ENCODE measurements at regions not wholly inside any gene's neighbourhood (a gene's known extent, or its start where the extent isn't known, plus 50 kb on each side); places are given as distances from the start of the nearest gene placed in this dataset.

- Histone ChIP-seq H3K27ac (ENCODE audit: low read depth, low read length, poor library complexity, severe bottlenecking) (no peak overlapping the region), H3K9me3 (ENCODE audit: low read depth, low read length, poor library complexity, severe bottlenecking) (no peaks in the 10 kb centered on the region), H3K27me3 (replicated peaks; ENCODE audit: insufficient read depth, low read depth, low read length, poor library complexity) (peaks cover 3% of the 10 kb centered on the region), H3K36me3 (ENCODE audit: insufficient read depth, low read length, poor library complexity, severe bottlenecking) (no peaks in the 10 kb centered on the region), H3K4me1 (ENCODE audit: insufficient read depth, low read length, poor library complexity, severe bottlenecking) (peaks cover 7% of the 10 kb centered on the region), H3K4me3 (ENCODE audit: low read depth, low read length, poor library complexity, severe bottlenecking) (no peak overlapping the region)
- ChIA-PET POLR2A (ENCODE audit: low non-redundant PET) (no interaction called here), CTCF (no interaction called here)
- no TSS peak for BruUV-seq (replicated peaks)
- intact Hi-C loops (cut with micrococcal nuclease; ENCODE audit: unreplicated experiment), result no loop called here
- TF ChIP-seq EZH2 (IDR thresholded peaks at IDR 0.05; ENCODE audit: borderline replicate concordance, low read depth, low read length, poor library complexity, severe bottlenecking) (no peak), CTCF (conservative IDR thresholded peaks at IDR 0.05; ENCODE audit: low read depth, low read length) (no peak)
- no peak for DNase-seq (ENCODE audit: low spot score)
Observed at GRCh38 chr13:78410847-78411246, 192.5 kb downstream of the POU4F1 start.

GRCh38 chr13:78410164-78410563 is 193.2 kb downstream of the POU4F1 start:
- H3K36me3 ChIP-seq (ENCODE audit: insufficient read depth, low read length, poor library complexity, severe bottlenecking), result no peaks in the 10 kb centered on the region
- ChIA-PET CTCF (no interaction called here), POLR2A (ENCODE audit: low non-redundant PET) (no interaction called here)
- peaks cover 3% of the 10 kb centered on the region for H3K27me3 ChIP-seq (replicated peaks; ENCODE audit: insufficient read depth, low read depth, low read length, poor library complexity)
- DNase-seq (ENCODE audit: low spot score), result peak; percentile 22
- H3K4me1 ChIP-seq (ENCODE audit: insufficient read depth, low read length, poor library complexity, severe bottlenecking), result peaks cover 7% of the 10 kb centered on the region
- no peaks in the 10 kb centered on the region for H3K9me3 ChIP-seq (ENCODE audit: low read depth, low read length, poor library complexity, severe bottlenecking)
- intact Hi-C loops (cut with micrococcal nuclease; ENCODE audit: unreplicated experiment), result no loop called here
- no TSS peak for BruUV-seq (replicated peaks)
- H3K4me3 ChIP-seq (ENCODE audit: low read depth, low read length, poor library complexity, severe bottlenecking), result no peak overlapping the region
- H3K27ac ChIP-seq (ENCODE audit: low read depth, low read length, poor library complexity, severe bottlenecking), result no peak overlapping the region
- no peak for TF ChIP-seq CTCF (conservative IDR thresholded peaks at IDR 0.05; ENCODE audit: low read depth, low read length)
- TF ChIP-seq EZH2 (IDR thresholded peaks at IDR 0.05; ENCODE audit: borderline replicate concordance, low read depth, low read length, poor library complexity, severe bottlenecking), result no peak

GRCh38 chr13:78409172-78409571 is 194.2 kb downstream of the POU4F1 start:
- Histone ChIP-seq H3K4me3 (ENCODE audit: low read depth, low read length, poor library complexity, severe bottlenecking) (no peak overlapping the region), H3K36me3 (ENCODE audit: insufficient read depth, low read length, poor library complexity, severe bottlenecking) (no peaks in the 10 kb centered on the region), H3K4me1 (ENCODE audit: insufficient read depth, low read length, poor library complexity, severe bottlenecking) (peaks cover 7% of the 10 kb centered on the region), H3K9me3 (ENCODE audit: low read depth, low read length, poor library complexity, severe bottlenecking) (no peaks in the 10 kb centered on the region), H3K27me3 (replicated peaks; ENCODE audit: insufficient read depth, low read depth, low read length, poor library complexity) (peaks cover 3% of the 10 kb centered on the region), H3K27ac (ENCODE audit: low read depth, low read length, poor library complexity, severe bottlenecking) (no peak overlapping the region)
- TF ChIP-seq EZH2 (IDR thresholded peaks at IDR 0.05; ENCODE audit: borderline replicate concordance, low read depth, low read length, poor library complexity, severe bottlenecking) (no peak), CTCF (conservative IDR thresholded peaks at IDR 0.05; ENCODE audit: low read depth, low read length) (no peak)
- ChIA-PET CTCF (no interaction called here), POLR2A (ENCODE audit: low non-redundant PET) (no interaction called here)
- no peak for DNase-seq (ENCODE audit: low spot score)
- intact Hi-C loops (cut with micrococcal nuclease; ENCODE audit: unreplicated experiment), result no loop called here
- no TSS peak for BruUV-seq (replicated peaks)
